ENCODE measurements at regions not wholly inside any gene's neighbourhood (a gene's known extent, or its start where the extent isn't known, plus 50 kb on each side); places are given as distances from the start of the nearest gene placed in this dataset.

DNA sequence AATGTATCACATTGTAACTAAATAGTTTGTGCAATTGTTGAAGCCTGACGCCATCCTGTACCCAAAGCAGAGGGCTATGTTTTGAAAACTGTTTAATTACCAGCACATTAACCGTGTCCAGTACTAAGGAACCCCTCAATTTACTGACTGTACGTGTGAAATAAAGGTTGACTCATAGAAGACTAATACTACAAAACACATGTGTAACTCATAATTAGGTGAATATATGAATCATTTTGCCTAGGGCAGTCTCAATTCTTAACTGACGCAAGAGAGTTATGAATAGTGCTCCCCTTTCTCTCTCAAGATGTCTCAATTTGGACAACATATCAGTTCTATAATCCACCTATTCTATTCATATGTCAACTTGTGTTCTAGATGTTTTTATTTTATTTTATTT is 558.4 kb downstream of the PRDM9 start:
- H3K4me3 ChIP-seq (ENCODE audit: low read depth, poor library complexity, severe bottlenecking): no peak overlapping the region
- no peak for TF ChIP-seq POLR2A (IDR thresholded peaks at IDR 0.05)
- TF ChIP-seq, protein P1, sequence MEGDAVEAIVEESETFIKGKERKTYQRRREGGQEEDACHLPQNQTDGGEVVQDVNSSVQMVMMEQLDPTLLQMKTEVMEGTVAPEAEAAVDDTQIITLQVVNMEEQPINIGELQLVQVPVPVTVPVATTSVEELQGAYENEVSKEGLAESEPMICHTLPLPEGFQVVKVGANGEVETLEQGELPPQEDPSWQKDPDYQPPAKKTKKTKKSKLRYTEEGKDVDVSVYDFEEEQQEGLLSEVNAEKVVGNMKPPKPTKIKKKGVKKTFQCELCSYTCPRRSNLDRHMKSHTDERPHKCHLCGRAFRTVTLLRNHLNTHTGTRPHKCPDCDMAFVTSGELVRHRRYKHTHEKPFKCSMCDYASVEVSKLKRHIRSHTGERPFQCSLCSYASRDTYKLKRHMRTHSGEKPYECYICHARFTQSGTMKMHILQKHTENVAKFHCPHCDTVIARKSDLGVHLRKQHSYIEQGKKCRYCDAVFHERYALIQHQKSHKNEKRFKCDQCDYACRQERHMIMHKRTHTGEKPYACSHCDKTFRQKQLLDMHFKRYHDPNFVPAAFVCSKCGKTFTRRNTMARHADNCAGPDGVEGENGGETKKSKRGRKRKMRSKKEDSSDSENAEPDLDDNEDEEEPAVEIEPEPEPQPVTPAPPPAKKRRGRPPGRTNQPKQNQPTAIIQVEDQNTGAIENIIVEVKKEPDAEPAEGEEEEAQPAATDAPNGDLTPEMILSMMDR (IDR thresholded peaks at IDR 0.05): no peak
- intact Hi-C loops (cut with DNase I; ENCODE audit: low total_unique reads): no loop called here
- 48 to 53% methylated on average over 4 of the region's 4 CpGs for WGBS, 2 donors
- DNase-seq (ENCODE audit: low spot score in 2 of 2): no peak

DNA sequence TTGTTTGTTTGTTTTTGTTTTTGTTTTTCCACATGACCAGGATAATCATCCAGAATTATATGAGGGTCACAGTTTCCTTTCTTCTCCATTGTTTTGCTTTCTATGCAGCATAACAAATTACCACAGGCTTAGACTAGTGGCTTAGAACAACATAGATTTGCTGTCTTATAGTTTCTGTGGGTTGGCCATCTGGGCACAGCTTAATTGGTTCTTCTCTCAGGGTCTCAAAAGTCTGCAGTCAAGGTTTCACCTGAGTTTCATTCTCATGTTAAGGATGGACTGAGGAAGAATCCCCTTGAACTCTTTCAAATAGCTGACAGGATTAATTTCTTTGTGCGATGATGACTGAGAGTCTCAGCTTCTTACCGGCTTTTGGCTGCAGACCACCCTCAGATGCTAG is 559.8 kb downstream of the PRDM9 start:
- 91 to 94% methylated on average over 2 of the region's 2 CpGs for WGBS, 2 donors
- no peak for TF ChIP-seq POLR2A (IDR thresholded peaks at IDR 0.05)
- TF ChIP-seq, protein P1 (IDR thresholded peaks at IDR 0.05): no peak
- intact Hi-C loops (cut with DNase I; ENCODE audit: low total_unique reads): no loop called here
- no peak for DNase-seq (ENCODE audit: low spot score in 2 of 2)
- H3K4me3 ChIP-seq (ENCODE audit: low read depth, poor library complexity, severe bottlenecking): no peak overlapping the region

DNA sequence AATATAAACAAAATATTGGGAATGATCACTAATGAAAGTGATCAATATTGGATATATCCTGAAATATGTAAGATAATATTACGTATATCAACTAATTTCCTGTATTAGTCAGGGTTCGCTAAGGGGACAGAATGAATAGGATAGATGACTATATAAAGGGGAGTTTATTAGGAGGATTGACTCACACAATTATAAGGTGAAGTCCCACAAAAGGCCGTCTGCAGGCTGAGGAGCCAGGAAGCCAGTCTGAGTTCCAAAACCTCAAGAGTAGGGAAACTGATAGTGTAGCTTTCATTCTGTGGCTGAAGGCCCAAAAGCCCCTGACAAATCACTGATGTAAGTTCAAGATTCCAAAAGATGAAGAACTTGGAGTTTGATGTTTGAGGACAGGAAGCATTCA is 561.1 kb downstream of the PRDM9 start:
- no peak for DNase-seq (ENCODE audit: low spot score in 2 of 2)
- WGBS, 2 donors: 87 to 93% methylated on average over 3 of the region's 3 CpGs
- intact Hi-C loops (cut with DNase I; ENCODE audit: low total_unique reads): no loop called here
- H3K4me3 ChIP-seq (ENCODE audit: low read depth, poor library complexity, severe bottlenecking): no peak overlapping the region
- no peak for TF ChIP-seq POLR2A (IDR thresholded peaks at IDR 0.05)
- TF ChIP-seq, protein P1 (IDR thresholded peaks at IDR 0.05): no peak

DNA sequence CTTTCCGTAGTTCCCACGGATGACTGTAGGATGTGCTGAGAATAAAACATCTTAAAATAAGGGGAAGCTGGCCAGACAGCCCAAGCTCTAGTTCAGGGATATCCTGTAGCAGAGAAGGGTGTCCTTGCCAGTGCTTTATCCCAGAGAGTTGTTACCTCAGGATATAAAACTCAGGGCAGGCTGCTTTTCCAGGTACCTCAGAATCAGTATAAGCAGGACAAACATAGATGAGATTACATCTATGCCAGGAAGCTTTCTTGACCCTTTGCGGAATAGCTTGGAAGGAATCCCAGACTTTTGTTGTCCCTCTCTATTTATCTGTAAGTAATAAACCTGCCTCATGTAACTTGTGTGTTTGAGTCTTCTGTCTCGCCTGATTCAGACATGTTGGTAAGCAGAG is 565.7 kb downstream of the PRDM9 start:
- H3K4me3 ChIP-seq (ENCODE audit: low read depth, poor library complexity, severe bottlenecking): no peak overlapping the region
- TF ChIP-seq POLR2A (IDR thresholded peaks at IDR 0.05): no peak
- TF ChIP-seq, protein P1 (IDR thresholded peaks at IDR 0.05): no peak
- WGBS, 2 donors: 78 to 79% methylated on average over 4 of the region's 4 CpGs
- DNase-seq (ENCODE audit: low spot score in 2 of 2): no peak
- intact Hi-C loops (cut with DNase I; ENCODE audit: low total_unique reads): no loop called here

DNA sequence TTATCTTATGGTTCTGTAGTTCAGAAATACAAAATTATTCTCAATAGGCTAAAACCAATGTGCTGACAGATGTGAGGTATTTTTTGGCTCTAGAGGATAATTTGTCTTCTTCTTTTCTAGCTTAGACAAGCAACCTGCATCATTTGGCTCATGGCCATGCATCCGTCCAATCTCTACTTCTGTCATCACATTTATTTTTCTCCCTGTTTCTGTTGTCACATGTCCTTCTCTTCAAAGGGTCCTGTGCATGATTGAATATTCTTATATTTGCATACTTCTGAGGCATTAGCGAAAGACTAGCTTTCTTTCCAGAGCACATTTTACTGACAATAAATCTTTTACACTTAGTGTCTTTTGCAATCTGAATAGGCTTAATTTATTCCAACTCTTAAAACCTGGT is 564.7 kb downstream of the CDH10 start:
- intact Hi-C loops (cut with DNase I; ENCODE audit: low total_unique reads): no loop called here
- no peak for DNase-seq (ENCODE audit: low spot score in 2 of 2)
- 22 to 24% methylated on average over 2 of the region's 2 CpGs for WGBS, 2 donors
- H3K4me3 ChIP-seq (ENCODE audit: low read depth, poor library complexity, severe bottlenecking): no peak overlapping the region
- TF ChIP-seq, protein P1 (IDR thresholded peaks at IDR 0.05): no peak
- TF ChIP-seq POLR2A (IDR thresholded peaks at IDR 0.05): no peak

DNA sequence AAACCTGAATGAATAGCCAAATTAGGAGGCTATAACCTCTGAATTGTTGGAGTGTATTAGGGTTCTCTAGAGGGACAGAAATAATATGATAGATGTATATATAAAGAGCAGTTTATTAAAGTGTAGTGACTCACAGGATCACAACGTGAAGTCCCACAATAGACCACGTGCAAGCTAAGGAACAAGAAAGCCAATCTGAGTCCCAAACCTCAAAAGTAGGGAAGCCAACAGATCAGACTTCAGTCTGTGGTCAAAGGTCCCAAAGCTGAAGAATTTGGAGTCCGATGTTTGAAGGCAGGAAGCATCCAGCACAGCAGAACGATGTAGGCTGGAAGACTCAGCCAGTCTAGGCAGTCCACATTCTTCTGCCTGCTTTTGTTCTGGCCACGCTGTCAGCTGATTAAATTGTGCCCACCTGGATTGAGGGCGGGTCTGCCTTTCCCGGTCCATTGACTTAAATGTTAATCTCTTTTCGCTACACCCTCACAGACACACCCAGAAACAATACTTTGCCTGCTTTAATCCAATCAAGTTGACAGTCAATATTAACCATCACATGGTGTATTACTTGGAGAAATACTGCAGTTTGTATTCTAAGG is 550.6 kb downstream of the CDH10 start:
- WGBS, 2 donors: 78 to 80% methylated on average over 8 of the region's 8 CpGs
- intact Hi-C loops (cut with DNase I; ENCODE audit: low total_unique reads): no loop called here
- no peak for DNase-seq (ENCODE audit: low spot score in 2 of 2)
- no peak overlapping the region for H3K4me3 ChIP-seq (ENCODE audit: low read depth, poor library complexity, severe bottlenecking)
- TF ChIP-seq POLR2A (IDR thresholded peaks at IDR 0.05): no peak
- TF ChIP-seq, protein P1 (IDR thresholded peaks at IDR 0.05): no peak

Measured in lower leg skin (tissue), 4 donors.